Ishikawa (cell line): ENCODE measurements at regions not wholly inside any gene's neighbourhood (a gene's known extent, or its start where the extent isn't known, plus 50 kb on each side); places are given as distances from the start of the nearest gene placed in this dataset.

ENCODE experiments used
- CEBPB ChIP-seq: IDR thresholded peaks from 2 replicates; pipeline ENCODE4 v1.6.1; 2012
- EP300 ChIP-seq: IDR thresholded peaks from 2 replicates; pipeline ENCODE4 v1.6.1; 2012; ENCODE audit warnings: borderline replicate concordance
- FOXM1 ChIP-seq: IDR thresholded peaks from 2 replicates; pipeline ENCODE4 v1.6.1; 2012; ENCODE audit warnings: low read depth, borderline replicate concordance
- NFIC ChIP-seq: IDR thresholded peaks from 2 replicates; pipeline ENCODE4 v1.6.1; 2012
- RAD21 ChIP-seq: IDR thresholded peaks from 2 replicates; pipeline ENCODE4 v1.6.1; 2012; ENCODE audit warnings: low read depth
- TAF1 ChIP-seq: IDR thresholded peaks from 2 replicates; pipeline ENCODE4 v1.6.1; 2012; ENCODE audit warnings: low read depth, mild to moderate bottlenecking
- TEAD4 ChIP-seq: IDR thresholded peaks from 2 replicates; pipeline ENCODE4 v1.6.1; 2012
- USF1 ChIP-seq: IDR thresholded peaks from 2 replicates; pipeline ENCODE4 v1.6.1; 2012
- YY1 ChIP-seq: IDR thresholded peaks from 2 replicates; pipeline ENCODE4 v1.6.1; 2012; ENCODE audit warnings: low read depth
- TF ChIP-seq, protein P1 (sequence below): IDR thresholded peaks from 2 replicates; pipeline ENCODE4 v1.6.1; 2012

GRCh38 chr6:156062091-156062563 lies 606.5 kb upstream of the NOX3 start:
- TF ChIP-seq TAF1 (no peak), RAD21 (no peak), EP300 (no peak), CEBPB (no peak), TEAD4 (no peak), YY1 (no peak), USF1 (no peak), NFIC (no peak), FOXM1 (no peak)
- TF ChIP-seq, protein P1, sequence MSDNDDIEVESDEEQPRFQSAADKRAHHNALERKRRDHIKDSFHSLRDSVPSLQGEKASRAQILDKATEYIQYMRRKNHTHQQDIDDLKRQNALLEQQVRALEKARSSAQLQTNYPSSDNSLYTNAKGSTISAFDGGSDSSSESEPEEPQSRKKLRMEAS, result no peak
